ENCODE measurements at regions not wholly inside any gene's neighbourhood (a gene's known extent, or its start where the extent isn't known, plus 50 kb on each side); places are given as distances from the start of the nearest gene placed in this dataset.

GRCh38 chr14:106083082-106083481, 556.7 kb downstream of the TMEM121 start (continued):
- no peak for TF ChIP-seq GTF2F1 (IDR thresholded peaks at IDR 0.05; ENCODE audit: borderline replicate concordance, low read depth, low read length)
- TF ChIP-seq BRCA1 (IDR thresholded peaks at IDR 0.05; ENCODE audit: low read depth, low read length), result no peak
- TF ChIP-seq ASH2L (IDR thresholded peaks at IDR 0.05; ENCODE audit: low read length), result no peak
- TF ChIP-seq ATF3 (IDR thresholded peaks at IDR 0.05; ENCODE audit: insufficient read depth, low read depth, low read length), result no peak
- TF ChIP-seq MAFK (IDR thresholded peaks at IDR 0.05; ENCODE audit: low read depth, low read length), result no peak
- TF ChIP-seq MAX (IDR thresholded peaks at IDR 0.05), result no peak

Measured in H1 (cell line).